IPS-18a (cell line): ENCODE measurements at regions not wholly inside any gene's neighbourhood (a gene's known extent, or its start where the extent isn't known, plus 50 kb on each side); places are given as distances from the start of the nearest gene placed in this dataset.

Experiments
- H3K27ac ChIP-seq: one replicate; pipeline ENCODE4 v1.5.1; 2013; ENCODE audit warnings: low read length
- H3K27me3 ChIP-seq: one replicate; pipeline ENCODE4 v1.6.1; 2013; ENCODE audit warnings: mild to moderate bottlenecking, low read length; ENCODE audit not compliant: control insufficient read depth, insufficient read depth
- H3K36me3 ChIP-seq: one replicate; pipeline ENCODE4 v1.6.1; 2013; ENCODE audit warnings: low read depth, low read length; ENCODE audit not compliant: control insufficient read depth
- H3K4me1 ChIP-seq: one replicate; pipeline ENCODE4 v1.6.1; 2013; ENCODE audit warnings: low read depth, low read length; ENCODE audit not compliant: control insufficient read depth
- H3K4me3 ChIP-seq: one replicate; pipeline ENCODE4 v1.5.1; 2013; ENCODE audit warnings: low read length
- H3K9ac ChIP-seq: one replicate; pipeline ENCODE4 v1.6.1; 2013; ENCODE audit warnings: mild to moderate bottlenecking, low read length, moderate library complexity
- H3K9me3 ChIP-seq: one replicate; pipeline ENCODE4 v1.6.1; 2013; ENCODE audit warnings: low read depth, low read length; ENCODE audit not compliant: control insufficient read depth

DNA sequence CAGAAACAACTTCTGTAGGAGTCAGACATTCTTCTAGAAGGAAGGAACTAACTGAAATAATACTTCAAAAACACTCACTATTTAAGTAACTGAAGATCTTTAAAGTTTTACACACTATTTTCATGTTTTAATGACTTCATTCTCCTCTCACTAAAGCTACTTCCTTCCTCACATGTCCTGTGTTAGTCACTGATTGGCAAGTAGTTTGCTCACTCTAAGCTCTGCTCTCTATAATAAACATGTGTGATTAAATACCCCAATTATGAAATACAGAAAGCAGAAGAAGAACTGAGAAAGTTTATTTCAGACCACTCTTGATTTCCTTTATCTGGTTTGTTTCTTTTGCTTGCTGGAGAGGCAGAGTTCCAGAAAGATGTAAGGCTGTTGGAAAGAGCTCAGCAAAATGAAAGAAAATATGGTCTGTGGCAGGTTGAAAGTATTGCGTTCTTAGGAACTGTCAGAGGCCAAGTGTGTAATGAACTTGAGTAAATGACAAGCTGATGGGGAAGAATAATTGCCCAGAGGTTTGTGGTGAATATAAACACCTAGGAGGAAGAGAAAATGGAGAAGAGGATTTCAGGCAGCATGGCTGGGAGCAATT lies 522.0 kb upstream of the SEL1L start:
- Histone ChIP-seq H3K9me3 (no peaks in the 10 kb centered on the region), H3K4me1 (peaks cover 10% of the 10 kb centered on the region), H3K27me3 (no peaks in the 10 kb centered on the region), H3K9ac (no peak overlapping the region), H3K4me3 (no peak overlapping the region), H3K36me3 (no peaks in the 10 kb centered on the region), H3K27ac (no peak overlapping the region)

DNA sequence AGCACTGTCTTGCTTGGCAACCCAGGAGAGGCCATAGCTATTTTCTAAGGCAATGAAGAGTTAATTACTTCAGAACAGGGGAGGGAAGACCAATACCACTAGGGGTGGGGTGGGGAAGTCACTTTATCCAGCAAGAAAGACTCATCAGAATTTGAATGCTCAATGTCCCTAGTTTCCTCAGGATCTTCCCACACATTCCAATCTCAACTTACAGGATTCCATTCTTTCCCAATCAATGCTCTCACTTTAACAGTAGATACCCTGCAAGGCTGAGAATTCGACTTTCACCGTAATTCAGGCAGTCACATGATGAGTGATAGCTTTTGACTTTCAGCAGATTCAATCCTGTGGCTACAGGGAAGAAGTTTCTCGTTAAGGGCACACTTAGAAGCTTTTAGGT lies 526.6 kb upstream of the SEL1L start:
- no peaks in the 10 kb centered on the region for H3K27me3 ChIP-seq
- H3K36me3 ChIP-seq = no peaks in the 10 kb centered on the region
- peaks cover 12% of the 10 kb centered on the region for H3K4me1 ChIP-seq
- H3K9ac ChIP-seq = no peak overlapping the region
- no peaks in the 10 kb centered on the region for H3K9me3 ChIP-seq
- H3K4me3 ChIP-seq = no peak overlapping the region
- H3K27ac ChIP-seq = peak overlapping the region; percentile 24

DNA sequence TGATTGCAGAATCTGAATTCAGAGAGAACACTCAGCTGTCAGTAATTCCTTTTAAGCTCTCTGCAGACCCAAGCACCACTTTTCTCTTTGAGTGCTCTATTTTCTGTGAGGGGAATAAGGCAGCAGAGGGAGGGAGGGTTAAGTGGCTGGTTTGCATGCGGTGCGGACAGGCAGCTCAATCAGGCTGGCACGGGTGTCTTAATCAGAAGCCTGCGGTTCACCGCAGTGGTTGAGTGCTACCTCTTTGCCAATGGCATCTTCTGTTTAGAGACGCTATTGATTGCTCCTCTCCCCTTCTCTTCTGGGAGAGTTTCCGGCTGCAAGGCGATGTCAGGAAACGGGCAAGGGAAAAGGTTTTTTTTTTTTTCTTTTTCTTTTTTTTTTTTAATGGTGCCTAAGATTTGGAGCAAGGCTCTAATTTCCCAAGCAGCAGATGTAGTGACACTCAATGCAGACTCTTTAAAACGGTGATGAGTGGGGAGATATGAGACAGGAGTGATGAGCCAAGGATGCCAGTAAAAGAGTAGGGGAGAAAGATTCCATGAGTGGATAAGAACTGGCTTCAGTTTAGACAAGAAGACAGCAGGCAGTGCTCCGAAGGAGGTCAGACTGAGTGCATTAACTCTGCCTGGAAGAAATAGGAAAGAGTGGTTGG lies 533.7 kb upstream of the SEL1L start:
- no peaks in the 10 kb centered on the region for H3K9me3 ChIP-seq
- H3K9ac ChIP-seq = no peak overlapping the region
- no peaks in the 10 kb centered on the region for H3K27me3 ChIP-seq
- no peak overlapping the region for H3K4me3 ChIP-seq
- no peaks in the 10 kb centered on the region for H3K4me1 ChIP-seq
- no peaks in the 10 kb centered on the region for H3K36me3 ChIP-seq
- H3K27ac ChIP-seq = no peak overlapping the region

DNA sequence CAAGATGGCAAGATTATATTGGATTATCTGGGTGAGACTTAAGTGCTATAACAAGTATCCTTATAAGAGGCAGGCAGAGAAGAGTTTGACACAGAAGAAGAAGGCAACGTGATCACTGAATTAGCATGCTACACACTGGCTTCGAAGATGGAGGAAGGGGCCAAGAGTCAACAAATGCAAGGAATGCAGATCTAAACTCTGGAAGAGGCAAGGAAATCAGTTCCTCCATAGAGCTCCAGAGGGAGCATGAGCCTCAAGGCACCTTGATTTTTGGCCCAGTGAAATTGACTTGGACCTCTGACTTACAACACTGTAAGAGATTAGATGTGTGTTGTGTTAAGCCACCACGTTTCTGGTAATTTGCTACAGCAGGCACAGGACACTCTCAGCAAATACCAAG lies 536.4 kb upstream of the SEL1L start:
- Histone ChIP-seq H3K4me3 (no peak overlapping the region), H3K36me3 (no peaks in the 10 kb centered on the region), H3K4me1 (no peaks in the 10 kb centered on the region), H3K27me3 (no peaks in the 10 kb centered on the region), H3K9ac (no peak overlapping the region), H3K9me3 (no peaks in the 10 kb centered on the region), H3K27ac (no peak overlapping the region)

DNA sequence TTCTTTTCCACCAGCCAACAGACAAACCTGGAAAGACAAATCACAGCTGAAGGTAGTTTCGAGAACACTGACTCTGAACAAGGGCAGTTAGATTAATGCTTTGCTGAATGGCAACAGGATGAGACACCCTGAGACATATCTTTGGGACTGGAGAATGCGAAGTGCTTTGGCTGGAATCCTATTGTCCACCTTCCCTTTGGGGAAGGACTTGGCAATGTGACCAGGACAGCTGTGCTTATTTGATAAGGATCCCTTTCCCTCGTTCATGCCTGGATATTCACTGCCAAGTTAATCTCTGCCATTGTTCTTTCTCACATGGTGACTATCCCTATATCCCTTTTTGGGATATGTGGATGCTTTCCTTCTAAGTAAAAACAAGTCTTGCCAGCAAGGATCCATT lies 537.1 kb upstream of the SEL1L start:
- no peaks in the 10 kb centered on the region for H3K36me3 ChIP-seq
- no peaks in the 10 kb centered on the region for H3K9me3 ChIP-seq
- H3K27ac ChIP-seq = no peak overlapping the region
- no peak overlapping the region for H3K9ac ChIP-seq
- no peaks in the 10 kb centered on the region for H3K27me3 ChIP-seq
- no peak overlapping the region for H3K4me3 ChIP-seq
- H3K4me1 ChIP-seq = no peaks in the 10 kb centered on the region

GRCh38 chr14:82073547-82073946 lies 539.9 kb upstream of the SEL1L start:
- Histone ChIP-seq H3K9me3 (no peaks in the 10 kb centered on the region), H3K4me1 (no peaks in the 10 kb centered on the region), H3K36me3 (no peaks in the 10 kb centered on the region), H3K9ac (no peak overlapping the region), H3K4me3 (no peak overlapping the region), H3K27ac (no peak overlapping the region), H3K27me3 (no peaks in the 10 kb centered on the region)

GRCh38 chr14:82075566-82075965 lies 541.9 kb upstream of the SEL1L start:
- Histone ChIP-seq H3K9me3 (no peaks in the 10 kb centered on the region), H3K9ac (no peak overlapping the region), H3K4me1 (peaks cover 9% of the 10 kb centered on the region), H3K4me3 (no peak overlapping the region), H3K36me3 (no peaks in the 10 kb centered on the region), H3K27ac (no peak overlapping the region), H3K27me3 (no peaks in the 10 kb centered on the region)

DNA sequence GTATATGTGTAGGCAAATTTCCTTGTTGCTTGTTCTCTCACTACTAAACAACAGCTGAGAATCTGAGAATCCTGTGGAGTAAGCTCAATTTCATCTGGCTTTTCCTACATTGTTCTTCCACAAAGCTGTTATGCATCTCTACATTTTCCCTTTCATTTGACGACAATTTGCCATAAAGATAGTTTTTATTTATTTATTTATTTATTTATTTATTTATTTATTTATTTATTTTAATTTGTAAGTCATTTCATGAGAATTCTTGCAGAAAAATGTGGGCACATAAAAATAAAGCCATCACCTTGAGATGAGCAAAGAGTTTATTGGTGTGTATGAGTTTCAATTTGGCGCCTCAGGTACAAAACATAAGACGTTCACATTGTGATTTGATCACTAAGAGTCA lies 545.9 kb upstream of the SEL1L start:
- Histone ChIP-seq H3K27me3 (no peaks in the 10 kb centered on the region), H3K27ac (no peak overlapping the region), H3K4me1 (peaks cover 34% of the 10 kb centered on the region), H3K9me3 (no peaks in the 10 kb centered on the region), H3K36me3 (no peaks in the 10 kb centered on the region), H3K9ac (no peak overlapping the region), H3K4me3 (no peak overlapping the region)

- Histone ChIP-seq H3K36me3 (no peaks in the 10 kb centered on the region), H3K27ac (peak overlapping the region; percentile 54), H3K4me1 (peaks cover 34% of the 10 kb centered on the region), H3K27me3 (no peaks in the 10 kb centered on the region), H3K9me3 (no peaks in the 10 kb centered on the region), H3K4me3 (peak overlapping the region; percentile 11), H3K9ac (no peak overlapping the region)
Measured at GRCh38 chr14:82080370-82080769, 546.7 kb upstream of the SEL1L start.

DNA sequence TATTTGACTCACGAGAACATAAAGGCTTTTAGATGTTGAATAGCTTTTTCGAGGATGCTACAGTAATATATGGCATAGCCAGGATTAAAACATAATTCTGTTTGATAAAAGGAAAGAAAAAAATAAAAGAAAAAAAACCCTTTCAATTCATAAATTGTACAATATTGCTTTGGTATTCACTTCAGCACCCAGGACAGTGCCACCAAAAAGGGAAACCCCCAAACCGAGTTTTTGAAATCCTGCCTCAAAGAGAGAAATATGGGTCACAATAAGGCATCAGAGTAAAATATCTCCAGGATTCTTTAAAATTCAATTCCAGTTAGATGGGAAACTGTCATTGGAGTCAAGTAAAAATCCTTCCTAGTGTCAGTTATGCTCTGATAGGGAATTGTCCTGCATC lies 551.2 kb upstream of the SEL1L start:
- Histone ChIP-seq H3K4me3 (no peak overlapping the region), H3K27ac (no peak overlapping the region), H3K27me3 (no peaks in the 10 kb centered on the region), H3K4me1 (peaks cover 32% of the 10 kb centered on the region), H3K9me3 (no peaks in the 10 kb centered on the region), H3K9ac (no peak overlapping the region), H3K36me3 (no peaks in the 10 kb centered on the region)

GRCh38 chr14:82091097-82091496 lies 557.4 kb upstream of the SEL1L start:
- H3K27me3 ChIP-seq = no peaks in the 10 kb centered on the region
- no peaks in the 10 kb centered on the region for H3K36me3 ChIP-seq
- no peak overlapping the region for H3K27ac ChIP-seq
- H3K4me1 ChIP-seq = peaks cover 5% of the 10 kb centered on the region
- H3K9me3 ChIP-seq = no peaks in the 10 kb centered on the region
- no peak overlapping the region for H3K4me3 ChIP-seq
- no peak overlapping the region for H3K9ac ChIP-seq

- Histone ChIP-seq H3K4me3 (no peak overlapping the region), H3K27me3 (no peaks in the 10 kb centered on the region), H3K27ac (no peak overlapping the region)
Measured at GRCh38 chr14:82094829-82095345, 561.2 kb upstream of the SEL1L start.

More at GRCh38 chr14:82094829-82095345, 561.2 kb upstream of the SEL1L start:
- no peaks in the 10 kb centered on the region for H3K9me3 ChIP-seq
- H3K9ac ChIP-seq = no peak overlapping the region
- no peaks in the 10 kb centered on the region for H3K36me3 ChIP-seq
- H3K4me1 ChIP-seq = peaks cover 5% of the 10 kb centered on the region
